ENCODE measurements at regions not wholly inside any gene's neighbourhood (a gene's known extent, or its start where the extent isn't known, plus 50 kb on each side); places are given as distances from the start of the nearest gene placed in this dataset.

GRCh38 chr22:19586922-19587684 lies 62.9 kb upstream of the CLDN5 start:
- Histone ChIP-seq H3K9ac (ENCODE audit: low read depth in 1 of 3, low read length in 3 of 3) (no peak overlapping the region), H3K27me3 (ENCODE audit: control insufficient read depth in 3 of 3, insufficient read depth in 3 of 3, low read length in 3 of 3) (peaks cover 0 to 4% (median 3%) of the 10 kb centered on the region in 3 donors), H3K4me3 (ENCODE audit: low read length in 3 of 3) (no peak overlapping the region), H3K4me1 (ENCODE audit: control insufficient read depth in 3 of 3, insufficient read depth in 3 of 3, low read length in 3 of 3) (no peaks in the 10 kb centered on the region), H3K27ac (ENCODE audit: low read depth, low read length) (no peak overlapping the region), H3K36me3 (ENCODE audit: control insufficient read depth in 3 of 3, insufficient read depth in 3 of 3, low read length in 3 of 3) (no peaks in the 10 kb centered on the region), H3K9me3 (ENCODE audit: control insufficient read depth in 3 of 3, low read length in 3 of 3) (no peaks in the 10 kb centered on the region)

- Histone ChIP-seq H3K4me1 (ENCODE audit: control insufficient read depth in 3 of 3, insufficient read depth in 3 of 3, low read length in 3 of 3) (no peaks in the 10 kb centered on the region), H3K9me3 (ENCODE audit: control insufficient read depth in 3 of 3, low read length in 3 of 3) (no peaks in the 10 kb centered on the region), H3K4me3 (ENCODE audit: low read length in 3 of 3) (no peak overlapping the region), H3K9ac (ENCODE audit: low read depth in 1 of 3, low read length in 3 of 3) (no peak overlapping the region), H3K27ac (ENCODE audit: low read depth, low read length) (no peak overlapping the region), H3K36me3 (ENCODE audit: control insufficient read depth in 3 of 3, insufficient read depth in 3 of 3, low read length in 3 of 3) (no peaks in the 10 kb centered on the region), H3K27me3 (ENCODE audit: control insufficient read depth in 3 of 3, insufficient read depth in 3 of 3, low read length in 3 of 3) (peaks cover 0 to 4% (median 3%) of the 10 kb centered on the region in 3 donors)
Measured at GRCh38 chr22:19590696-19591095, 66.5 kb upstream of the CLDN5 start.

GRCh38 chr22:19591568-19591967 lies 67.4 kb upstream of the CLDN5 start:
- Histone ChIP-seq H3K9ac (ENCODE audit: low read depth in 1 of 3, low read length in 3 of 3) (no peak overlapping the region), H3K4me3 (ENCODE audit: low read length in 3 of 3) (no peak overlapping the region), H3K36me3 (ENCODE audit: control insufficient read depth in 3 of 3, insufficient read depth in 3 of 3, low read length in 3 of 3) (no peaks in the 10 kb centered on the region), H3K9me3 (ENCODE audit: control insufficient read depth in 3 of 3, low read length in 3 of 3) (no peaks in the 10 kb centered on the region), H3K4me1 (ENCODE audit: control insufficient read depth in 3 of 3, insufficient read depth in 3 of 3, low read length in 3 of 3) (no peaks in the 10 kb centered on the region), H3K27me3 (ENCODE audit: control insufficient read depth in 3 of 3, insufficient read depth in 3 of 3, low read length in 3 of 3) (peaks cover 0 to 4% (median 3%) of the 10 kb centered on the region in 3 donors), H3K27ac (ENCODE audit: low read depth, low read length) (no peak overlapping the region)

GRCh38 chr22:19592464-19592863 lies 68.3 kb upstream of the CLDN5 start:
- Histone ChIP-seq H3K36me3 (ENCODE audit: control insufficient read depth in 3 of 3, insufficient read depth in 3 of 3, low read length in 3 of 3) (no peaks in the 10 kb centered on the region), H3K4me1 (ENCODE audit: control insufficient read depth in 3 of 3, insufficient read depth in 3 of 3, low read length in 3 of 3) (peaks cover 0 to 3% (median 0%) of the 10 kb centered on the region in 3 donors), H3K27me3 (ENCODE audit: control insufficient read depth in 3 of 3, insufficient read depth in 3 of 3, low read length in 3 of 3) (peaks cover 0 to 4% (median 3%) of the 10 kb centered on the region in 3 donors), H3K9ac (ENCODE audit: low read depth in 1 of 3, low read length in 3 of 3) (no peak overlapping the region), H3K27ac (ENCODE audit: low read depth, low read length) (no peak overlapping the region), H3K4me3 (ENCODE audit: low read length in 3 of 3) (no peak overlapping the region), H3K9me3 (ENCODE audit: control insufficient read depth in 3 of 3, low read length in 3 of 3) (no peaks in the 10 kb centered on the region)

GRCh38 chr22:19593991-19594569 lies 69.9 kb upstream of the CLDN5 start:
- Histone ChIP-seq H3K9me3 (ENCODE audit: control insufficient read depth in 3 of 3, low read length in 3 of 3) (no peaks in the 10 kb centered on the region), H3K36me3 (ENCODE audit: control insufficient read depth in 3 of 3, insufficient read depth in 3 of 3, low read length in 3 of 3) (no peaks in the 10 kb centered on the region), H3K27me3 (ENCODE audit: control insufficient read depth in 3 of 3, insufficient read depth in 3 of 3, low read length in 3 of 3) (peaks cover 0 to 4% (median 3%) of the 10 kb centered on the region in 3 donors), H3K9ac (ENCODE audit: low read depth in 1 of 3, low read length in 3 of 3) (no peak overlapping the region), H3K27ac (ENCODE audit: low read depth, low read length) (no peak overlapping the region), H3K4me3 (ENCODE audit: low read length in 3 of 3) (no peak overlapping the region), H3K4me1 (ENCODE audit: control insufficient read depth in 3 of 3, insufficient read depth in 3 of 3, low read length in 3 of 3) (peaks cover 0 to 11% (median 5%) of the 10 kb centered on the region in 3 donors)

GRCh38 chr22:19595532-19595931 lies 71.3 kb upstream of the CLDN5 start:
- no peak overlapping the region for H3K4me3 ChIP-seq (ENCODE audit: low read length in 3 of 3)
- no peak overlapping the region for H3K9ac ChIP-seq (ENCODE audit: low read depth in 1 of 3, low read length in 3 of 3)
- peaks cover 0 to 4% (median 3%) of the 10 kb centered on the region in 3 donors for H3K27me3 ChIP-seq (ENCODE audit: control insufficient read depth in 3 of 3, insufficient read depth in 3 of 3, low read length in 3 of 3)
- no peaks in the 10 kb centered on the region for H3K9me3 ChIP-seq (ENCODE audit: control insufficient read depth in 3 of 3, low read length in 3 of 3)
- H3K4me1 ChIP-seq (ENCODE audit: control insufficient read depth in 3 of 3, insufficient read depth in 3 of 3, low read length in 3 of 3) = peaks cover 0 to 21% (median 12%) of the 10 kb centered on the region in 3 donors
- no peak overlapping the region for H3K27ac ChIP-seq (ENCODE audit: low read depth, low read length)
- H3K36me3 ChIP-seq (ENCODE audit: control insufficient read depth in 3 of 3, insufficient read depth in 3 of 3, low read length in 3 of 3) = no peaks in the 10 kb centered on the region

GRCh38 chr22:19596680-19597398 lies 72.6 kb upstream of the CLDN5 start:
- no peak overlapping the region for H3K4me3 ChIP-seq (ENCODE audit: low read length in 3 of 3)
- no peak overlapping the region for H3K9ac ChIP-seq (ENCODE audit: low read depth in 1 of 3, low read length in 3 of 3)
- H3K27me3 ChIP-seq (ENCODE audit: control insufficient read depth in 3 of 3, insufficient read depth in 3 of 3, low read length in 3 of 3) = no peaks in the 10 kb centered on the region
- no peaks in the 10 kb centered on the region for H3K36me3 ChIP-seq (ENCODE audit: control insufficient read depth in 3 of 3, insufficient read depth in 3 of 3, low read length in 3 of 3)
- peak overlapping the region; percentile 25 for H3K27ac ChIP-seq (ENCODE audit: low read depth, low read length)
- no peaks in the 10 kb centered on the region for H3K9me3 ChIP-seq (ENCODE audit: control insufficient read depth in 3 of 3, low read length in 3 of 3)
- H3K4me1 ChIP-seq (ENCODE audit: control insufficient read depth in 3 of 3, insufficient read depth in 3 of 3, low read length in 3 of 3) = peaks cover 0 to 21% (median 12%) of the 10 kb centered on the region in 3 donors

- no peaks in the 10 kb centered on the region for H3K36me3 ChIP-seq (ENCODE audit: control insufficient read depth in 3 of 3, insufficient read depth in 3 of 3, low read length in 3 of 3)
- no peak overlapping the region for H3K4me3 ChIP-seq (ENCODE audit: low read length in 3 of 3)
- no peaks in the 10 kb centered on the region for H3K9me3 ChIP-seq (ENCODE audit: control insufficient read depth in 3 of 3, low read length in 3 of 3)
- H3K27me3 ChIP-seq (ENCODE audit: control insufficient read depth in 3 of 3, insufficient read depth in 3 of 3, low read length in 3 of 3) = no peaks in the 10 kb centered on the region
- H3K9ac ChIP-seq (ENCODE audit: low read depth in 1 of 3, low read length in 3 of 3) = no peak overlapping the region
- no peak overlapping the region for H3K27ac ChIP-seq (ENCODE audit: low read depth, low read length)
- peaks cover 0 to 21% (median 12%) of the 10 kb centered on the region in 3 donors for H3K4me1 ChIP-seq (ENCODE audit: control insufficient read depth in 3 of 3, insufficient read depth in 3 of 3, low read length in 3 of 3)
Measured at GRCh38 chr22:19597399-19597735, 73.2 kb upstream of the CLDN5 start.

- Histone ChIP-seq H3K9ac (ENCODE audit: low read depth in 1 of 3, low read length in 3 of 3) (no peak overlapping the region), H3K27ac (ENCODE audit: low read depth, low read length) (no peak overlapping the region), H3K27me3 (ENCODE audit: control insufficient read depth in 3 of 3, insufficient read depth in 3 of 3, low read length in 3 of 3) (no peaks in the 10 kb centered on the region), H3K9me3 (ENCODE audit: control insufficient read depth in 3 of 3, low read length in 3 of 3) (no peaks in the 10 kb centered on the region), H3K4me3 (ENCODE audit: low read length in 3 of 3) (no peak overlapping the region), H3K4me1 (ENCODE audit: control insufficient read depth in 3 of 3, insufficient read depth in 3 of 3, low read length in 3 of 3) (peaks cover 0 to 21% (median 12%) of the 10 kb centered on the region in 3 donors), H3K36me3 (ENCODE audit: control insufficient read depth in 3 of 3, insufficient read depth in 3 of 3, low read length in 3 of 3) (no peaks in the 10 kb centered on the region)
Measured at GRCh38 chr22:19598054-19598855, 74.0 kb upstream of the CLDN5 start.

All from skeletal muscle tissue (tissue), 3 donors.